GM23338 (cell line): ENCODE measurements at regions not wholly inside any gene's neighbourhood (a gene's known extent, or its start where the extent isn't known, plus 50 kb on each side); places are given as distances from the start of the nearest gene placed in this dataset.
"Not testable (repeated sequence)": the region's sequence is repeated elsewhere in the genome, so short reads cannot be mapped to it uniquely, and the experiment has no call there.

ENCODE experiments used
- ATAC-seq: fragments of 200-7000 bp; cut with Tn5 transposase; 3 replicates; pipeline ENCODE4 v1.9.1; 2020
- DNase-seq: peaks from one replicate; pipeline ENCODE4 v3.0.0-alpha.2; 2015; ENCODE audit warnings: low spot score
- H2AFZ ChIP-seq: fragments of 200-600 bp; sonication (generic); 2 replicates; pipeline ENCODE4 v1.8.0; 2016; ENCODE audit warnings: antibody characterized with exemption, mild to moderate bottlenecking, moderate library complexity
- H3F3A ChIP-seq: fragments of 200-600 bp; sonication (generic); replicated peaks from 2 replicates; pipeline ENCODE4 v1.8.0; 2017; ENCODE audit warnings: antibody characterized with exemption, mixed run types, low read depth
- H3K27ac ChIP-seq: fragments of 200-600 bp; sonication (generic); 2 replicates; pipeline ENCODE4 v1.6.1; 2016; ENCODE audit warnings: low read depth
- H3K27me3 ChIP-seq: fragments of 200-600 bp; sonication (generic); 2 replicates; pipeline ENCODE4 v1.8.0; 2016; ENCODE audit warnings: mild to moderate bottlenecking, mixed run types, moderate library complexity; ENCODE audit not compliant: insufficient read depth
- H3K36me3 ChIP-seq: fragments of 200-600 bp; sonication (generic); 2 replicates; pipeline ENCODE4 v1.8.0; 2016; ENCODE audit warnings: mild to moderate bottlenecking; ENCODE audit not compliant: insufficient read depth
- H3K4me1 ChIP-seq: fragments of 200-600 bp; sonication (generic); 2 replicates; pipeline ENCODE4 v1.8.0; 2016; ENCODE audit warnings: mild to moderate bottlenecking, moderate library complexity; ENCODE audit not compliant: insufficient read depth
- H3K4me2 ChIP-seq: fragments of 200-600 bp; sonication (generic); 2 replicates; pipeline ENCODE4 v1.7.1; 2017; ENCODE audit warnings: mixed run types
- H3K4me3 ChIP-seq: fragments of 200-600 bp; sonication (generic); 2 replicates; pipeline ENCODE4 v1.6.1; 2016; ENCODE audit warnings: mixed run types
- H3K79me2 ChIP-seq: fragments of 200-600 bp; sonication (generic); replicated peaks from 2 replicates; pipeline ENCODE4 v1.8.0; 2017; ENCODE audit warnings: mild to moderate bottlenecking; ENCODE audit not compliant: insufficient read depth
- H3K9me2 ChIP-seq: fragments of 200-600 bp; sonication (generic); 2 replicates; pipeline ENCODE4 v1.8.0; 2017; ENCODE audit not compliant: insufficient read depth
- H4K20me1 ChIP-seq: fragments of 200-600 bp; sonication (generic); replicated peaks from 2 replicates; pipeline ENCODE4 v1.8.0; 2017; ENCODE audit warnings: mild to moderate bottlenecking; ENCODE audit not compliant: insufficient read depth
- H3K27ac Mint-ChIP-seq: 2 replicates; pipeline ENCODE4 v1.8.0; 2020; ENCODE audit warnings: inconsistent platforms, mild to moderate bottlenecking, moderate library complexity, mixed read lengths
- H3K27me3 Mint-ChIP-seq: 3 replicates; pipeline ENCODE4 v1.8.0; 2022; ENCODE audit warnings: low read depth, mild to moderate bottlenecking, moderate library complexity, mixed read lengths, inconsistent platforms; ENCODE audit not compliant: insufficient read depth, poor library complexity
- H3K36me3 Mint-ChIP-seq: 3 replicates; pipeline ENCODE4 v1.8.0; 2021; ENCODE audit warnings: low read depth, mild to moderate bottlenecking, inconsistent platforms, moderate library complexity, mixed read lengths
- H3K4me1 Mint-ChIP-seq: 3 replicates; pipeline ENCODE4 v1.8.0; 2020; ENCODE audit warnings: mild to moderate bottlenecking, inconsistent platforms, mixed read lengths
- H3K4me3 Mint-ChIP-seq: 3 replicates; pipeline ENCODE4 v1.8.0; 2021; ENCODE audit warnings: moderate library complexity, mild to moderate bottlenecking, inconsistent platforms, mixed read lengths
- H3K9me3 Mint-ChIP-seq: 3 replicates; pipeline ENCODE4 v1.8.0; 2020; ENCODE audit warnings: moderate library complexity, mild to moderate bottlenecking, inconsistent platforms, mixed read lengths

- not testable (repeated sequence) for H3K4me1 Mint-ChIP-seq, H3K4me3 Mint-ChIP-seq, H3K27me3 ChIP-seq, H3K4me1 ChIP-seq, H3K36me3 ChIP-seq, H3K9me2 ChIP-seq, H4K20me1 ChIP-seq, ATAC-seq, H3K4me3 ChIP-seq, H3K79me2 ChIP-seq, H3F3A ChIP-seq, DNase-seq, H3K27ac ChIP-seq, H3K4me2 ChIP-seq, H3K27ac Mint-ChIP-seq, H2AFZ ChIP-seq
- peaks cover 19% of the 10 kb centered on the region for H3K27me3 Mint-ChIP-seq
- H3K36me3 Mint-ChIP-seq, result peaks cover 82% of the 10 kb centered on the region
- peaks cover 100% of the 10 kb centered on the region for H3K9me3 Mint-ChIP-seq
Measured at GRCh38 chr16:34085038-34085437, 625.6 kb downstream of the TP53TG3F start.

DNA sequence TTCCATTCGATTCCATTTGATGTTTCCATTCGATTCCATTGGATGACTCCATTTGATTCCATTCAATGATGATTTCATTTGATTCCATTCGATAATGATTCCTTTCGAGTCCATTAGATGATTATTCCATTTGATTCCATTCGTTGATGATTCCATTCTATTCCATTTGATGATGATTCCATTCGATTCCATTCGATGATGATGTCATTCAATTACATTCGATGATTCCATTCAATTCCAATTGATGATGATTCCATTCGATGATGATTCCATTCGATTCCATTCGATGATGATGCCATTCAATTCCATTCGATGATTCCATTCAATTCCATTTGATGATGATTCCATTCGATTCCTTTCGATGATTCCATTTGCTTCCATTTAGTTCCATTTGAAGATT, 635.6 kb downstream of the TP53TG3F start:
- H3K27ac ChIP-seq, H3K27me3 ChIP-seq, H4K20me1 ChIP-seq, H3K9me2 ChIP-seq, H3K4me3 Mint-ChIP-seq, H3K27ac Mint-ChIP-seq, H3K4me1 ChIP-seq, H3F3A ChIP-seq, H3K4me1 Mint-ChIP-seq, H3K4me3 ChIP-seq, ATAC-seq, H3K79me2 ChIP-seq, H2AFZ ChIP-seq, DNase-seq, H3K4me2 ChIP-seq: not testable (repeated sequence)
- peaks cover 25% of the 10 kb centered on the region for H3K27me3 Mint-ChIP-seq
- peaks cover 100% of the 10 kb centered on the region for H3K9me3 Mint-ChIP-seq
- H3K36me3 ChIP-seq, result peaks cover 15% of the 10 kb centered on the region; the same call in 1 of the 2 replicates
- peaks cover 92% of the 10 kb centered on the region for H3K36me3 Mint-ChIP-seq

- ATAC-seq, H3K79me2 ChIP-seq, H3K4me1 ChIP-seq, H3F3A ChIP-seq, H3K9me2 ChIP-seq, H3K27ac ChIP-seq, H3K4me1 Mint-ChIP-seq, H3K27ac Mint-ChIP-seq, H4K20me1 ChIP-seq, H3K27me3 ChIP-seq, H3K4me2 ChIP-seq, H3K4me3 ChIP-seq, H3K4me3 Mint-ChIP-seq, H2AFZ ChIP-seq, H3K36me3 ChIP-seq, DNase-seq: not testable (repeated sequence)
- peaks cover 25% of the 10 kb centered on the region for H3K27me3 Mint-ChIP-seq
- H3K36me3 Mint-ChIP-seq, result peaks cover 86% of the 10 kb centered on the region
- H3K9me3 Mint-ChIP-seq, result peaks cover 100% of the 10 kb centered on the region
Measured at GRCh38 chr16:34096911-34097310, 637.5 kb downstream of the TP53TG3F start.

DNA sequence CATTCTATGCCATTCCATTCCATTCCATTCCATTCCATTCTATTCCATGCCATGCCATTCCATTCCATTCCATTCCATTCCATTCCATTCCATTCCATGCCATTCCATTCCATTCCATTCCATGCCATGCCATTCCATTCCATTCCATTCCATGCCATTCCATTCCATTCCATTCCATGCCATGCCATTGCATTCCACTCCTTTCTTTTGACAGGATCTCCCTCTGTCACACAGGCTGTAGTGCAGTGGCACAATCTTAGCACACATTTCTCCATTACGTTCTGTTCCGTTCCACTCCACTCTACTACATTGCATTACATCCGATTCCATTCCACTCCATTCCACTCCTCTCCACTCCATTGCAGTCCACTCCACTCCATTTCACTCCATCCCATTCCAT, 637.9 kb downstream of the TP53TG3F start:
- not testable (repeated sequence) for H3K4me2 ChIP-seq, H3K27ac Mint-ChIP-seq, DNase-seq, H3K79me2 ChIP-seq, H3K27ac ChIP-seq, H3K4me1 ChIP-seq, H3K4me3 Mint-ChIP-seq, H3K4me3 ChIP-seq, H3K36me3 ChIP-seq, H3K9me2 ChIP-seq, H3F3A ChIP-seq, ATAC-seq, H4K20me1 ChIP-seq, H2AFZ ChIP-seq, H3K27me3 ChIP-seq, H3K4me1 Mint-ChIP-seq
- Mint-ChIP-seq H3K9me3 (peaks cover 100% of the 10 kb centered on the region), H3K27me3 (peaks cover 25% of the 10 kb centered on the region), H3K36me3 (peaks cover 82% of the 10 kb centered on the region)

- not testable (repeated sequence) for H3F3A ChIP-seq, H3K4me2 ChIP-seq, H3K4me1 ChIP-seq, DNase-seq, H3K79me2 ChIP-seq, H3K4me3 Mint-ChIP-seq, H3K4me1 Mint-ChIP-seq, H3K27ac ChIP-seq, ATAC-seq, H3K27ac Mint-ChIP-seq, H3K27me3 ChIP-seq, H3K4me3 ChIP-seq, H3K36me3 ChIP-seq, H2AFZ ChIP-seq, H4K20me1 ChIP-seq, H3K9me2 ChIP-seq
- Mint-ChIP-seq H3K27me3 (peaks cover 25% of the 10 kb centered on the region), H3K36me3 (peaks cover 79% of the 10 kb centered on the region), H3K9me3 (peaks cover 100% of the 10 kb centered on the region)
Measured at GRCh38 chr16:34098033-34098432, 638.6 kb downstream of the TP53TG3F start.

- not testable (repeated sequence) for H4K20me1 ChIP-seq, H3K36me3 ChIP-seq, H3K79me2 ChIP-seq, ATAC-seq, H3K27ac ChIP-seq, H3K9me2 ChIP-seq, H3K4me3 ChIP-seq, H3K4me1 Mint-ChIP-seq, H2AFZ ChIP-seq, H3K4me1 ChIP-seq, H3F3A ChIP-seq, H3K4me2 ChIP-seq, H3K27ac Mint-ChIP-seq, H3K4me3 Mint-ChIP-seq, H3K27me3 ChIP-seq, DNase-seq
- Mint-ChIP-seq H3K36me3 (peaks cover 77% of the 10 kb centered on the region), H3K27me3 (peaks cover 25% of the 10 kb centered on the region), H3K9me3 (peaks cover 100% of the 10 kb centered on the region)
Measured at GRCh38 chr16:34099028-34099427, 639.6 kb downstream of the TP53TG3F start.
